Stimulated activated CD8-positive, alpha-beta memory T cell treated with anti-CD3 and anti-CD28 coated beads, Interleukin-4, amount 100 ng/mL, for 48 hours (primary cell): ENCODE measurements at regions not wholly inside any gene's neighbourhood (a gene's known extent, or its start where the extent isn't known, plus 50 kb on each side); places are given as distances from the start of the nearest gene placed in this dataset.

Experiments
- DNase-seq: peaks from one replicate; pipeline ENCODE4 v3.0.0-alpha.2; 2020

DNA sequence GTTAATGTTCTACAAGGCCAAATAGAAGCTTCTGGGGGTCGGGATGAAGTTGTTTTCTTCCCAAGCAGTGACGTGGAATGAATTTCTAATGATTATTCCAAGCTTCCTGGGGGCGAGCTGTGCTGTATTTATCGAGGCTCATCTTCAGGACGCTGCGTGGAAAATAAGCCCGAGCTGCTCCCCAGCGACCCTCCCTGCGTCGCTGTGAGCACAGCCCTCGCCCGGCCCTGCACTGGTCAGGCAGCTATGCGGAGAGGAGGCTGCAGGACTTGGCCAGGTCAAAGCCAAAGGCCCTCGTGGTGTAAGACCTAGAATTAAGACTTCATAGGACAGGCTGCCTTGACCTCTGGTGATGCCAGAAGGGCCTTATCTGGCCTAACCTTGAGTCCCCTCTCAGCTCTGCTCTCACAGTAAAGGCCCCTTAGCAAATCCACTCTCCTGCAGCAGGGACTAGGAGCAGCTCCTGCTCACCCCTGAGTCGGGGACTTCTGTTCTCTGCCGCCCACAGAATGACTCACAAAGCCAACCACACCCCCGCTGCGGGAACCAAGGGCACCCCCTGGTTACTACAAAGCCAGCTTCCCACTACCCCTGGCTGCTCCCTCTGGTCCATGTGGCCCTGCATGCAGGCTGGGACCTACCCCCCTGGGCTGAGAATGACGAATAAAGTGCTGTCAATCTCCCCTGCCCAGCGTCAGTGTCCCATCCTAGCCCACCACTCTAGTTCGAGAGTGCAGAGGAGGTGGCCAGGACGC, 501.6 kb downstream of the TCERG1L start:
- DNase-seq = no peak

DNA sequence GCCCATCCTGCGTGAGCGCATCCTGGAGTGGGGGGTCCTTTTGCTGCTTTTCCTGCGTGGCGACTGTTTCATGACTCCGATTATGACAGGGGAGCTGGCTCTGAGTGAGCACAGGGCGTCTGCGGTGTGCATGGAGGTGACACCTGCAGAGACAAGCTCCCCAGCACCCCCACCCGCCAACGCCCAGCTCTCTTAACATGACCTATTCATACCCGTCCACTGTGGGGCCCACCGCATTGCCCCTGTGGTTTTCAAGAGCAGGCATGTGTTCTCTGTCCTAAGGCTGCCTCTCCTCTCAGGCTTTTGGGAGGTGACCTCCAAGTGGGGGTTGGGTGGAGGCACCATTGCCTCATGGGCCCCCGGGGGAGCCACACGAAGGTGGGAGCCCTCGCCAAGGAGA, 500.7 kb downstream of the TCERG1L start:
- DNase-seq = no peak

DNA sequence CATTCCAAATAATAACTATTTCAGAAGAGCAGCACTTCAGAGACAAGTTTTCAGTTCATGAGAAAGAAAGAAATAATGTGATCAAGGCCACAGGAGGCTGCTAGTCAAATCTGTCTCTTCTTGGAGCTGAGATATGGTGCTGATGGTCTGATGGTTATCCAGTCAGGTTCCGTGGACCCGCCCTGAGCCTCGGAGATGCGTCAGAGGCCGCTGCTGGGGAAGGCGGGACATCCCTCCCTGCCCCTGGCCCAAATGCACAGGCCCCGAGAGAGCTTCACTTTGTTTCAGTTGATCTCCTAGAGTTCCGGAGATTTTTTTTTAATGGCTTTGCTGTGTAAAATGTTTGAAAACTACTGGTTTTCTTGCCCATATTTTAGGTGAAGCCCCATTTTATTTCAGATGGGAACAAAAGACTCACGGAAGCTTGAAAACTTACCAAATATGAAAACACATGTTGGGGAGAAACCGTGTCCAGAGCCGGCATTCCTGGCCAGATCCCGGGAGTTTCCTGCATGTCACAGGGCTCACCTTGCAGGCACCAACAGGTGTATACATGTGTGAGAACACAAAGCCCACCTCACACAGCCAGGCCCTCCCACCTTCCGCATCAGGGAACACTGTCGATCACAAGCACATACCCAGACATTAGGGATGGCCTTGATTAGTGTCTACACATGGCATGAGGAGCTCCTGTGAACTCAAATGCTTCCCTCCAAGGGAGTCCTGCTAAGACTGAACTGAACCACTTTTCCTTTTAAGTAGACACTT, 499.0 kb downstream of the TCERG1L start:
- no peak for DNase-seq

DNA sequence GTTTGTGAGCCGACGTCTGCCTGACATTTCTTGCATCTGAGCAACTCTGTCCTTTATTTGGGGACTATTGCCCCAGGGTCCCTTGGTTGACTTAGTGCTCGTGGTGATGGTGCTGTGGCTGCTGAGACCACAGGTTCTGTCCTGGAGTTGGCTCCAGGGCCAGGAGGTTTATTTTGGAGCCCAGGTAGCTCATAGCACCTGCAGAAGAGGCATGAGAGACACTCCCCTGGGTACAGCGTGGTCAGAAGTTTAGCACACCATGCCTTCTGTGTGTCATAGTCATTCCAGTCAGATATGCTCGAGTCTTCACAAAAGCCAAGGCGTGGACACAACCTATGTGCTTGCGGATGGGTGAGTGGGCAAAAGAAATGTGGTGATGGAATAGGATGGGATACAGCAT, 496.9 kb downstream of the TCERG1L start:
- no peak for DNase-seq

DNA sequence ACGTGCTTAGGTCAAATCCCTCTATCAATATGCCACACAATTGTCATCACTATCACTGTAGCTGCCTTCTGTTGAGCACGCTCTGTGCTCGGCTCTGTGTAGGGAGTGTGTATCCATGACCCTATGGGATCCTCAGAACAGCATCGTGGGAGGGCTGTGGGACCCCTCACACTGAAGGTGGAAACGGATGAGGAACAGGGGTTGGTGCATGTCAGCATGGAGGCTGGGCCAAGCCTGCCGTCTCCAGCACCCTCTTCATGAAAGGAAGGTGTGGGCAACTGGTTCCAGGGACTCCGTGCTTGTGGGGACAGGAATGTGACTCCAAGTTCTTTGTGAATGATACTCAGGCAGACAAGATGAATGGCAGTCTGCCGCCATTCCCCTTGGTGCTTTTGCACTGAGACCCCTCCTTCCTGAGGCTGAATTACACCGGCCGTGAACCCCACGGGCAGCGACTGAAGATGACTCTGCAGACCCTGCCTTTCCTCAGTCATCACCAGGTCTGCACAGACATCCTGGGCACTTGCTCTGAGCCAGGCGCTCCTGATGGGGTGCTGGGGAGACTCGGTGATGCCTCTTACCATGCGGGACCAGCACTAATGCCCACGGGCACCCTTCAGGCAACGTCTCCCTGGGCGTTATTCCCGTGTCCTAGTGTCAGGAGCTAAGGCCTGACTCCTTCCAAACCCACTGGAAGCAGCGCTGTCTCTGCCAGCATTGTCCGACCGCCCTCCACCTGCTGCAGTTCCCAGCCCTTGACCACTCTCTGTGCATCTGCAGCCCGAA, 495.2 kb downstream of the TCERG1L start:
- DNase-seq = no peak

DNA sequence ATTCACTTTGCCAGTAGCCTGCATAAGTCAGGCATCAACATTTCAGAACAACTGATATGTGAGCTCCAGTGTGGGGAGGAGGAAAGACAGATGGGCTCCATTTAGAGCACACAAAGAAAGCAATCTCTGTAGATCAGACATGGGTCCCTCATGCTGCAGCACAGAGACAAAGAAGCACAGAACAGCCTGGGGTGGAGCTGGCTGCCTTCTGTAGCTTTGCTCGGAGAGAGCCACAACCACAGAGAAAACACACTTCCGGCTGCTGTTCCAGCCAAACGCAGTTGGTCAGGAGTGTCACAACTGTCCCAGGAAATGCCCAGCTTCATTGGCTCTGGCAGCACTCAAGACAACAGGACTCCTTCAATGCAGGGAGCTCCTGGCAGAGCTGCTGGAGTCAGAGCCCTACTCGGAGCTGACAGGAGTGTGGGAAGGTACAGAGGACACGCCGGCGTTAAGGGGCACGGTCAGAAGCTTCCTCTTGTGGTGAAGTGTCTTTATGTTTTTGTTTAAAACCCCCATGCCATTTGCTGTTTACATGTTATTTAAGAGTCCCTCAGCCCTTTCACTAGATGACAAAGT, 494.4 kb downstream of the TCERG1L start:
- DNase-seq = no peak

DNA sequence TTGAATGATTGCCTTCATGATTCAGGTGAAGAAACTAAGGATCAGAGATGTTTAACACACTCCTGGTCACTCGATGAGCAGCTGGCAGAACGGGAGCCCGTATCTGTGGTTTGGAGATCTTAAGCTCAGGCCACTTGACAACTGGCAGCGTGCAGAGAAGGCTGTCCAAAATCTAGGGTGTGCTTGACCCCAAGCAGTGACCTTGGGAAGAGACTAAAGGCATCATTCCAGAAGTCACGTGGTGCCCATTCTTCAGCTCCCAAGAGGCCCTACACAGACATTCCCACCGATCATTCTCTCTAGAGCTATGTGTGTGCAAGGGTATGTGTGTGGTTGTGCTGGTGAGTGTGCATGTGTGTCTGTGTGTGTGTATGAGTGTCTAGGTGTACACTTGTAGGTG, 493.8 kb downstream of the TCERG1L start:
- DNase-seq = no peak

DNA sequence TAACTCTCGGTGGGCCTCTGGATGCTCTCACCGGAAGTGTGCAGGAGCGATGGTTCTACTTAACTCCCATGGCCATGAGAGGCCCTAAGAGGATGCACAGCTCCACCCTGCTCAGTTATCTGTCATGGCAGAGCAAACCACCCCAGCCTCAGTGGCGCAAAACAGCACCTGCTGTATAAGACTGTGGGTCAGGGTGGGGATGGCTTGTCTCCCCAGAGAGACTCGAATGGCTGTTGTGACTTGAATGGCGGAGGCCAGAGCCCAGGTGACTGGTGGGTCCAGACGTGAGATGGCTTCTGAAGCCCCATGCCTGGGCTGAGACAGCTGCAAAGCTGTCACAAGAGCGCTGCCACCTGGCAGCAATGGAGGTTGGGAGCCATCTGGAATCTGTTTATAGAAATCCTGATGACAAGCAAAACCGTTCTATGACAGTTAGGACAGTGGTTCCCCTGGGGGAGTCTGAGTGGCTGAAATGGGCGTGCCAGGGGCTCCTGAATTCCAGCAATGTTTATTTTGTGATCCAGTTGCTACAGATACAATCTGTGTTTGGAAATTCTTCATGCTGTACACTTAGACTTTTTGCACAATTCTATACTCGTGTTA, 490.5 kb downstream of the TCERG1L start:
- no peak for DNase-seq

DNA sequence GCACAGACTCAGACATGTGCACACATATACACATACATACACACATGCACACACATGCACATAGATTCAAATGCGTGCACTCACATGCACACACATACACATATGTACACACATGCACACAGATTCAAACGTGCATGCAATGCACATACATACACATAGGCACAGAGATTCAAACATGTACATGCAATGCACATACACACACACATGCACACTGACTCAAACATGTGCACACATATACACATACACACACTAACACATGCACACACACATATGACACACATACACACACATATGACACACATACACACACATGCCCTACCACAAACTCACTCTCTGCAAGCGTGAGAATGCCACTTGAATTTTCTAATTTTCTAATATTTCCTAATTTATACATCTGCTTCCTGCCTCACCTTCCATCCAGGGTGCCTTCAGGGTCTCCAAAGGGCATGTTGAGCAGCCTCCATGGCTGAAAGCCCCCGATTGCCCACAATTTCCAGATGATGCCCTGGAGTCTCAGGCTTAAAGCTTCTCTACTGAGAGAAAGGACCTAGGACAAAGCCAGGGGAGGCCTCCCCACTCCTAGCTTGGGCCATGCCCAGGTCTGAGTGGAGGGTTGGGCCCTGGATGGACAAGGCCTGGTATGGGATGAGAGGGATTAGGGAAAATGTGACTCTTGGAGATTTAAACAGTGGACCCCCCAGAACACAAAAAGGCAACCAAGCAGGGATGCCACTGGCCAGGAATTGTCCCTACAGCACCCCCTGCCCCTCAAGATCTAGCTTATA, 487.1 kb downstream of the TCERG1L start:
- no peak for DNase-seq

DNA sequence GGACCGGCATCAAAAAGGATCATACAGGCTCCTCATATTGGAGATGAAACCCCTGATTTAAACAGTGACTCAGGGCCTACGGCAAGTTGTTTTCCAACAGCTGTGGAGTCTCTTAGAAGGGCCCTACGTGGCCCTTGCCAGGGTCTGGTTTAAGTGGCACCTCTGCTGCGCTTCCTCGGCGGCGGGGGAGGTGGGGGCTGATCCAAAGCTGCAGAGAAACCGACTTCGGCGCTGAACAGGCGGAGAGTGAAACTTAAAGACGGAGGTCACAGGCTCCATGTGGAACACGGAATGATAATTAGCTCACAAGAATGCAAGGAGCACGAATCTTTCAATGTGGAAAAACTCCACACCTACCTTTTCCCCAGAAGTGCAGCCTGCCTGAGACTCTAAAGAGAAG, 477.9 kb downstream of the TCERG1L start:
- no peak for DNase-seq

DNA sequence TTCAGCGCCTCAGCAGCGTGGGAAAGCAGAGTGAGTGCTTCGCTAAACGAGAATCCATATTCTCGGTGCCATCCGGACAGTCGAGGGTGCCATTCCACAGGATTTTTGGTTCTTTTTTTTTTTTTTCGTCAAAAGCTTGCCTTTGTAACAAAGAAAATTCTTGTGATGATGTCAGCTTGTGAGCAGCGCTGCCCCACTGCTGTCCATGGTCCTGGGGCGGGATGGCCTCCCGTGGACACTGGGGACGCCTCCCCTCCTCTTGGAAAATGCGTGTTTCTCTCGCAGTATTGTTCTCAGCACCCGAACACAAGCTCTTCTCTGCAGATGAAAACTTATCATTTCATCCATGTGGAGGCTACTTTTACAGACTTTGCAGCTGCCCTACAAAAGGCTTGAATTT, 477.4 kb downstream of the TCERG1L start:
- DNase-seq = no peak

DNA sequence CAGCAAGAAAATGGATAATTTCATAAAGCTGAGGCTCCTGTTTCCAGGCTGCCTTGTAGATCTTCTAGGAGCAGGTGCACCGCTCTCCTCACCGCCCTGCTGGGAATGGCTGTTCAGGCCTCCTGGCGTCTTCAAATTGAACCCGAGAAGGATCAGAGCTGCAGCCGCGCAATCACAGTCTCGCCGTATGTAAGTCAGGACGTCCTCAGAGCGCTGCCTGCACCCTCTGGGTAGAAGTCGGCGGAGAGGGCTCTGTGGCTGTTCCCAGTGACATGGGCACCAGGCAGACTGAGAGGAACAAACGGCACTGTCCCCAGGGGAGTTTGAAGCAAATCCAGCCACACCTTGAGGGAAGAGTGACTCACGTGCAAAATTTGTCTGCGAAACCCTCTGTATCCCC, 476.9 kb downstream of the TCERG1L start:
- DNase-seq = no peak

DNA sequence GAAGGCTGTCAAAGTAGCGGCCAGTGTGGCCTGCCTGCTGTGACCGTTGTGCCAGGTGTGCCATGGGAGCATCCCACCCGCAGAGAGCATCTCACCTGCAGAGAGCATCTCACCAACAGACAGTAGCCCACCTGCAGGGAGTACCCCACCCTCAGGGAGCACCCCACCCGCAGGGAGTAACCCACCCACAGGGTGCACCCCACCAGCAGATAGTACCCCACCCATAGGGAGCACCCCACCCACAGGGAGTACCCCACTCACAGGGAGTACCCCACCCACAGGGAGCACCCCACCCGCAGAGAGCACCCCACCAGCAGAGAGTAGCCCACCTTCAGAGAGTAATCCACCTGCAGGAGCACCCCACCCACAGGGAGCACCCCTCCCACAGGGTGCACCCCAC, 476.5 kb downstream of the TCERG1L start:
- no peak for DNase-seq

DNA sequence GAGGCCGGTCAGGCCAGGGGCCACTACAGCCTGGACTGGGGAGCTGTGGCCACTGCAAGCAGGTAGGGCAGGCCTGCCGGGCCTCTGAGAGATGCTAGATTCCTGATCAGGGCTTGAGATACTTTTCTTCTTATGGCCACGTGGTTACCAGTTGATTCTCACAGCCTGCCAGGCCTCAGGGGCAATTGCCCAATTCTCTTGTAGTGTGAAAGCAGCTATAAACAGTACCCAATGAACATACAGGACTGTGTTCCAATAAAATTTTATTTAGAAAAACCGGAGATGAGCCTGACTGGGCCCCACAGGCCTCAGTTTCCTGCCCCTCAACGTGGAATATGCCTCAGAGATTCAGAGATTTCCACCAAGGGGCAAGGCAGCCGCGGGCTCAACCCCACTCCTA, 475.2 kb downstream of the TCERG1L start:
- no peak for DNase-seq

DNA sequence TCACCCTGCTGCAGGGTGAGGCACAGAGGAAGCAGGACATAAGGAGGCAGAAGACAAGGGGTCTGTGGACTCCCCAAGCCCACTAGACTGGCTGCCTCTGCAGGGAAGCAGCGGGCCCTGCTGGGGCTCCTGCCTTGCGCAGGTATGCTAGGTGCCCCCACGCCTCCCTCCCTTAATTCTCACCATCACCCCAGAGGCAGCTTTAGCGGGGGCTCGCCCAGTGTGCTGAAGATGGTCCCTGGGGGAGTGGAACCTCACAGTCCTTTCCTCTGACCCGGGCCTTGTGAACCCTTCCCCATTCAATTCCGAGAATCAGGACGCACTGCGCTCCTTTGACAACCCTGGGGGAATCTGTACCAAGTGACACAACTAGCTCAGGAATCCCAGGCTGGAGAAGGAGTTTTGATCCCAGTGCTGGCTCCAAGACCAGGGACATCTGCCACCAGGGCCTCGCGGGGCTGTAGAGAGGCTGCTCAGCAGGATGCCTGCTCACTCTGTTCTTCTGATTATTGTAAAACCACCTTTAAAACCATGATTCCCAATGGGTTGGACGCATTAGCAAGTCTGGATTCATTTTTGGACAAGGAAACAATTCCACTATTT, 468.4 kb downstream of the TCERG1L start:
- no peak for DNase-seq

DNA sequence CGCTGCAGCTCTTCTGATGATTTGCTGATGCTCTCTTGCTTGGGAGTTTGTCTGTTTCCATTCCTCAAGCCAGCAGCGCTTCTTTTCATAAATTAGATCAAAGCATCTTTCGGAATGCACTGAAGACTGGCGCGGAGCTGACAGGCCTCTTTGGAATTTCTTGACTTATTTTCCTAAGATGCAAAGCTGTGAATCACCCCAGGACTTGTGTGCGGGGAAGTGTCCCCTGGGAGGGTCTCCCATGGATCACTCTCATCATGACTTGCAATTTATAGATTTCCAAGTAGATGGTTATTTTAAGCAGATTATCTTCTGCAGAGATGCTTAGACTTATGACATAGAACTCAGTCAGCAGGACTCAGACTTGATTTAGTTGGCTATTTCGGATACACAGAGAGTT, 467.2 kb downstream of the TCERG1L start:
- no peak for DNase-seq

DNA sequence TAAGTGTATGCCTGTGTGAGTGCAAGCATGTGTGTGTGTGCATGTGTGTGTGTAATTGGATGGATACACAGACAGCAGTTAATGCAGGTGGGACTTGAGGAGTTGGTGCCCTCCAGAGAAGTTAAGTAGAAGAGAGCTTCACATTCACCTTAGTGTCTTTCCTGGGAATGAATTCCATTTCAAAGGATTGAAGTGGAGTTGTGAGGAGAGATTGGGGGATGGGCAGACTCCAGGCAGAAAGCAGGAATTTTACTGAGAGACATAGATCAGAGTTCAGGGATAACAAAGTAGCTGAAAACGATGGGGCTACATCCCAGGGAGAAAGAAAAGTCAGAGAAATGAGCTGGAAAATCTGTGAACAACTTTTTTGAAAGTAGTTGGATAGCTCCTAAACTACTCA, 464.4 kb downstream of the TCERG1L start:
- DNase-seq = no peak

DNA sequence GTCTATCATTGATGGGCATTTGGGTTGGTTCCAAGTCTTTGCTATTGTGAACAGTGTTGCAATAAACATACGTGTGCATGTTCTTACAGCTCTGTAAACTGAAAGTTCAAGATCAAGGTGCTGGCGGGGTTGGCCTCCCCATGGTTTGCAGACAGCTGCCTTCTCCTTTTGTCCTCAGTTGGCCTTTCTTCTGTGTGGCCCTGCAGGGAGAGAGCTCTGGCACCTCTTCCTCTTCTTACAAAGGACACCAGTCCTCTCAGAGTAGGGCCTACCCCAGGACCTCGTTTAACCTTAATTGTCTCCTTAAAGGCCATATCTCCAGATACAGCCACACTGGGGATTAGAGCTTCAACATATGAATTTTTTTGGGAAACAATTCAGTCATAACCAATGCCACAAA, 462.7 kb downstream of the TCERG1L start:
- no peak for DNase-seq

DNA sequence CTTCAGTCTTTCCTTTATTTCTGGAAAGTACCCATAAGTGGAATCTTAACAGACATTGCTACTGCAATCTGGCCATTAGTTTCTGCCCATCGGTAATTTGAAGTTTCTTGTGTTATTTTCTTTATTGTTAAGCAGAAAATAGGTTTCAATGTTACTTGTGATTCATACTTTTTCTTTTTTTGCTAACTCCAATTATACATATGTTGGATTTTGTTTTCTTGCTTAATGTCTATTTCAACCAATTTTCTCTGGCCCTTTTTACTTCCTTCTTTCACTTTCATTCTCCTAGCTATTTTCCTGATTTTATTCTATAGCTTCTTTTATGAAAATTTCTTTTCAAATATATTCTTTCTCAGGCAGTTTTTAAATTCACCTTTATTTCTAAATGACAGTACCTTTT, 457.4 kb downstream of the TCERG1L start:
- no peak for DNase-seq

DNA sequence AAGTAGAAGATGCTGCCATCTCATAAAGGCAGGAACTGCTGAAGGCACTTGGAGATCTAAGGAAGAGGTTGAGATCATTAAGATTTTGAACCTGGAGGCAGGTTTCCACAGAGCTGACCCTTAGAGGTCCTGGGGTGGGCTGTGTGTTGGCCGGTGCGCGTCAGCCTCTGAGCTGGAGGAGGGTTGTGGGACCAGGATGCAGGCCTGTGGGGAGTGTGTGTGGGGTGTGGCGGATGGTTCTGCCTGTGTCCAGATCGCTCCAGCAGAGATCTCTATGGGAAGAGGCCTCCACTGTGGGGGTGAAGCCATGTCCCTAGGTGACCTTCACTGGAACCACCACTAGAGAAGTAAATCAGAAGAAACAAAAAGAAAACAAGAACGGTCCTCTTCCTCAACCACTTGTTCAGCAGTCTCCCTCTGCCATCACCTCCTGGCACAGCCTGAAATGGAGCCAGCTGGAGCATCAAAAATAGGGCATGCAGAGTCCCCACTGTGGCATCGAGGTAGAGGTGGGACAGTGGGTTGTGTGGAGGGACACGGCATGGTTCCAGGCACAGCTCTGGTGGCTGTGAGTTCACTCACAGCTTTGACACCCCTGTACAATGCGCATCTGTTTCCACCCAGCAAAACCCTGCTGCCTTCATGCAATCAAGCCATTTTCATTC, 453.8 kb downstream of the TCERG1L start:
- no peak for DNase-seq

DNA sequence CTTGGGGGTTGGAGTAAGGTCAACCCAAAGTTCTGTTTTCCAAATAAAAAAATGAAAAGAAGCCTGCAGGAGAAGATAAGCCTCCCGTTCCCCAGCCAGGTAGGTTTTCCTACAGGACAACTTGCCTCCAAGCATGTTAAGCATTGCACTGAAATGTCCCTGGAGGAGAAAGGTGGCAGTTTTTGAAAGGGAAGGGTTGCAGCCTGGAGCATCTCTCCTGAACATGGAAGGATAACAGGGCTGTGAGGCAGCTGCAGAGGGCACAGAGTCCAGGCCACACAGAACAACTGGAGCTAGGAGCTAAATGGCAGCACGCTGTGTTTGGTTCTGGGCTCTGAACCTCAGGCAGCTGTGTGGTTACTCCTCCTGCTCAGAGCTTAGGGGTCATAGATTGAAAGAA, 452.9 kb downstream of the TCERG1L start:
- no peak for DNase-seq
